ENCODE measurements at regions not wholly inside any gene's neighbourhood (a gene's known extent, or its start where the extent isn't known, plus 50 kb on each side); places are given as distances from the start of the nearest gene placed in this dataset.
"Not testable (repeated sequence)": the region's sequence is repeated elsewhere in the genome, so short reads cannot be mapped to it uniquely, and the experiment has no call there.

DNA sequence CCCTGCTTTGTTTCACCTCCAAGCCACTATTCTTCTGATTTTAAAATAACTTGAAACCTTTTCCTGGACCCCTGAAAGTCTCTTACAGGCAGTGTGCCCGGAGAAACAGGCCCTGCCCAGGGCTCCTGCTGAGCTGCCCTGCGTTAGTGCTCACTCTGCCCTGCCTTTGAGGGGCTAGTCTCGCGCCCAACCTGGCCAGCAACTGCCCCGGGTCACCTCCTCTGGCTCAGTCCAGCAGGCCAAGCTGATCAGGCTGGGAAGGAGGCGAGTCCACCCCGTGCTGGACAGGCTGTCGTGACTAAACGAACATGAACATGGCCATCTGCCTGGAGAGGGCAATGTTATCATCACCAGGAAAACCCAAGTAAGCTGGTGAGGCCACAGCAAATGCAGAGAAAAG lies 245.4 kb downstream of the ANKRD60 start:
- TF ChIP-seq MYC (IDR thresholded peaks at IDR 0.05; ENCODE audit: low read depth, low read length) (no peak), POLR2A (IDR thresholded peaks at IDR 0.05; ENCODE audit: extremely low read depth, insufficient read length) (no peak)
- TF ChIP-seq, protein P1, sequence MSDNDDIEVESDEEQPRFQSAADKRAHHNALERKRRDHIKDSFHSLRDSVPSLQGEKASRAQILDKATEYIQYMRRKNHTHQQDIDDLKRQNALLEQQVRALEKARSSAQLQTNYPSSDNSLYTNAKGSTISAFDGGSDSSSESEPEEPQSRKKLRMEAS (IDR thresholded peaks at IDR 0.05; ENCODE audit: low read depth, low read length), result no peak
- TF ChIP-seq, protein P2, sequence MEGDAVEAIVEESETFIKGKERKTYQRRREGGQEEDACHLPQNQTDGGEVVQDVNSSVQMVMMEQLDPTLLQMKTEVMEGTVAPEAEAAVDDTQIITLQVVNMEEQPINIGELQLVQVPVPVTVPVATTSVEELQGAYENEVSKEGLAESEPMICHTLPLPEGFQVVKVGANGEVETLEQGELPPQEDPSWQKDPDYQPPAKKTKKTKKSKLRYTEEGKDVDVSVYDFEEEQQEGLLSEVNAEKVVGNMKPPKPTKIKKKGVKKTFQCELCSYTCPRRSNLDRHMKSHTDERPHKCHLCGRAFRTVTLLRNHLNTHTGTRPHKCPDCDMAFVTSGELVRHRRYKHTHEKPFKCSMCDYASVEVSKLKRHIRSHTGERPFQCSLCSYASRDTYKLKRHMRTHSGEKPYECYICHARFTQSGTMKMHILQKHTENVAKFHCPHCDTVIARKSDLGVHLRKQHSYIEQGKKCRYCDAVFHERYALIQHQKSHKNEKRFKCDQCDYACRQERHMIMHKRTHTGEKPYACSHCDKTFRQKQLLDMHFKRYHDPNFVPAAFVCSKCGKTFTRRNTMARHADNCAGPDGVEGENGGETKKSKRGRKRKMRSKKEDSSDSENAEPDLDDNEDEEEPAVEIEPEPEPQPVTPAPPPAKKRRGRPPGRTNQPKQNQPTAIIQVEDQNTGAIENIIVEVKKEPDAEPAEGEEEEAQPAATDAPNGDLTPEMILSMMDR (IDR thresholded peaks at IDR 0.05; ENCODE audit: low read depth, low read length), result no peak
- H3K4me3 ChIP-seq (ENCODE audit: low read depth, low read length), result no peak overlapping the region
- no peak for DNase-seq (ENCODE audit: low read depth)

DNA sequence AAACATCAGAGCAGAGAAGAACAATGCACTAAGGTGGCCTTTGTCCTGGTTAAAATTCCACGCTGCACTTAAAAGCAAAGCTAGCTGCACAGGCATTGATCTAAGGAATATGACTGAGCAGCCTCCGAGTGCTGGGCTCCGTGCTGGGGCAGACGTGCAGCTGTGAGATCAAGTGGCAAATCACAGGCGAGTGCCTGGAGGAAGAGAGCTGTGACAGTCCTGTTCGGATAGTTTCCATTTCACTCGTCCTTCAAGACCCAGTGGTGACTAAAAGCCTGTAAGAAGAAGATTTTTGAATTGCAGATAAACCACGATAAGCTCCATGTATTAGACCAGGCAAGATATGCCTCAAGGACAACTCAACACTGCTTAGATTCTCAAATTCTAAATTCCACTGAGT lies 247.9 kb downstream of the ANKRD60 start:
- no peak for TF ChIP-seq POLR2A (IDR thresholded peaks at IDR 0.05; ENCODE audit: extremely low read depth, insufficient read length)
- TF ChIP-seq, protein P1 (IDR thresholded peaks at IDR 0.05; ENCODE audit: low read depth, low read length), result no peak
- no peak for TF ChIP-seq MYC (IDR thresholded peaks at IDR 0.05; ENCODE audit: low read depth, low read length)
- TF ChIP-seq, protein P2 (IDR thresholded peaks at IDR 0.05; ENCODE audit: low read depth, low read length), result no peak
- no peak for DNase-seq (ENCODE audit: low read depth)

DNA sequence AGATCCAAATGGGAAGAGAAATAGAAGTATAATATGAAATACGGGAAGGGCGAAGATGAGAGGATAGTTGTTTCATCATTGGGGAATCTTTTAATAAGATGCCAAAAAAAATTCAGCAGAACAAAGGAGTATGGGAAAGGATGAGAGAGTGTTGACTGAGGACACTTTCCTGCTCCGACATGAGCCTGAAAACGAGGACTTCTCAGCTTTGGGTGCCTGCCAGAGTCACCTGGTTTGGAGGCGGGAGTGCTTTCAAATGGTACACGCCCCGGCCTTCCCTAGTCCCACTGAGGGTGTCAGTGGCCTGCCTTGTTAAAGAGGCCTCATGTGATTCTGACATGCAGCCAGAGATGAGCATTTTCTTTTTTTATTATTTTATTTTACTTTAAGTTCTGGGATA lies 250.9 kb downstream of the ANKRD60 start:
- no peak overlapping the region for H3K4me3 ChIP-seq (ENCODE audit: low read depth, low read length)
- TF ChIP-seq MYC (IDR thresholded peaks at IDR 0.05; ENCODE audit: low read depth, low read length) (no peak), POLR2A (IDR thresholded peaks at IDR 0.05; ENCODE audit: extremely low read depth, insufficient read length) (no peak)
- TF ChIP-seq, protein P2 (IDR thresholded peaks at IDR 0.05; ENCODE audit: low read depth, low read length), result no peak
- TF ChIP-seq, protein P1 (IDR thresholded peaks at IDR 0.05; ENCODE audit: low read depth, low read length), result no peak
- no peak for DNase-seq (ENCODE audit: low read depth)

More for the DNA sequence above, 247.9 kb downstream of the ANKRD60 start:
- no peak overlapping the region for H3K4me3 ChIP-seq (ENCODE audit: low read depth, low read length)

DNA sequence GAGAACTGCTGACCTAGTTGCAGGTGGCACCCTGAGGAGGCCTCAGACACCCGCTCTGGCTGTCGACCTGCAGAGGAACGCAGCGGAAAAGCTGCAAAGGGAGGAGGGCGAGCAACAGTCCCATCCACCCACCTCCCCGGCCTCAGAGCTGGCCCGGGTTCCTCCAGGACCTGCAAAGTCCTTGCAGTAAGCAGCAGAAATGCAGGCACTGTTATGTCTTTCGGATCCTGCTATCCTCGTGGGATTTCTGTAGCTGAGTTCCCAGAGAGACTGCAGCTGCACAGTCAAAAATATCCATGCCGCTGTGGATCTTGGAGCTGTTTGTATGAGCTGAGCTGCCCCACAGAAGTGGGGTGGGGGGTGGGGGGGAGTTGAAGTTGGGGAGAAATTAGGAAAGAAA lies 251.3 kb downstream of the ANKRD60 start:
- TF ChIP-seq, protein P1 (IDR thresholded peaks at IDR 0.05; ENCODE audit: low read depth, low read length), result no peak
- TF ChIP-seq MYC (IDR thresholded peaks at IDR 0.05; ENCODE audit: low read depth, low read length) (no peak), POLR2A (IDR thresholded peaks at IDR 0.05; ENCODE audit: extremely low read depth, insufficient read length) (no peak)
- TF ChIP-seq, protein P2 (IDR thresholded peaks at IDR 0.05; ENCODE audit: low read depth, low read length), result no peak
- DNase-seq (ENCODE audit: low read depth), result no peak
- H3K4me3 ChIP-seq (ENCODE audit: low read depth, low read length), result no peak overlapping the region

DNA sequence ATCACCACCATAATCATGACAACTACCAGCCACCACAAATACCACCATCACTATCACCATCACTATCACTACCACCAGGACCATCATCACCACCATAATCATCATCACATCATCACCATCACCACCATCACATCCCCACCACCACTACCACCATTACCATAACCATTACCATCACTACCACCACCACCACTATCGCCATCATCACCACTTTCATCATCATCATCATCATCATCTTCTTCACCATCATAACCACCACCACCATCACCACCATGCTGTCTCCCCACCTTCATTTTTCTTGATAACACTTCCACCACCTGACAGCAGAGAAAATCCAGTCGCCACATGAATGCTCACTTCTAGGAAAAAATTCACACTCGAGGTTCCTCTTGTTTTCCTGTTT lies 253.6 kb downstream of the ANKRD60 start:
- no peak overlapping the region for H3K4me3 ChIP-seq (ENCODE audit: low read depth, low read length)
- DNase-seq (ENCODE audit: low read depth), result no peak
- TF ChIP-seq, protein P2 (IDR thresholded peaks at IDR 0.05; ENCODE audit: low read depth, low read length), result no peak
- TF ChIP-seq, protein P1 (IDR thresholded peaks at IDR 0.05; ENCODE audit: low read depth, low read length), result no peak
- TF ChIP-seq MYC (IDR thresholded peaks at IDR 0.05; ENCODE audit: low read depth, low read length) (no peak), POLR2A (IDR thresholded peaks at IDR 0.05; ENCODE audit: extremely low read depth, insufficient read length) (no peak)

DNA sequence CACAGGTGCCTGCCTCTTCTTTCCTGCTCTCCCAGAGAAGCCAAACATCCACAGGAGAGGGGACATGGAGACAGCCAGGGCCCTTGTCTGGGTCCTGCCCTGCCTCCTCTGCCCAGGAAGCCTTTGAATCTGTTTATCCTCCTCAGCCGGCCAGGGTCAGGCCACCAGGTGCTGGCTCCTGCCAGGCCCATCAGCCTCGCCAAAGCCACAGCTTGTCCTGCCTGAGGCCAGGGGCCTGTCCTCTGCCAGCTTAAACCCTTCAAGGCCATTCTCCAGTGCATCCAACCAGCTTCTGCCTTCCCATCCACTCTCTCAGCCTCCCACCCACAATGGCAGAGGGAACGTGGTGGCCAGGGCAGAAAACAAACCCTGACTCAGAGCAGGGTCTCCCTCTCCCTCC lies 254.6 kb downstream of the ANKRD60 start:
- TF ChIP-seq, protein P1 (IDR thresholded peaks at IDR 0.05; ENCODE audit: low read depth, low read length), result no peak
- TF ChIP-seq POLR2A (IDR thresholded peaks at IDR 0.05; ENCODE audit: extremely low read depth, insufficient read length), result no peak
- no peak for TF ChIP-seq MYC (IDR thresholded peaks at IDR 0.05; ENCODE audit: low read depth, low read length)
- TF ChIP-seq, protein P2 (IDR thresholded peaks at IDR 0.05; ENCODE audit: low read depth, low read length), result no peak
- H3K4me3 ChIP-seq (ENCODE audit: low read depth, low read length), result no peak overlapping the region
- DNase-seq (ENCODE audit: low read depth), result no peak

DNA sequence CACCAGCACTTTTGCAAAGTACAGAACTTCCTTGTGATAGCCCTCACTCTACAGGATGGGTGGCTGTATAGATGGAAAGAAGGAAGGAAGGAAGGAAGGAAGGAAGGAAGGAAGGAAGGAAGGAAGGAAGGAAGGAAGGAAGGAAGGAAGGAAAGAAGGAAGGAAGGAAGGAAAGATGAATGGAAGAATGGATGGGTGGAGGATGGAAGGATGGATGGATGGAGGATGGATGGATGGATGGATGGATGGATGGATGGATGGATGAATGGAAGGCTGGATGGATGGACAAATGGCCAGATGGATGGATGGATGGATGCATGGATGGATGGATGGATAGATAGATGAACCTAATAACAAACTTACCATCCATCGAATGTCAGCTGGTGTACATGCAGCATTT lies 256.9 kb downstream of the ANKRD60 start:
- not testable (repeated sequence) for H3K4me3 ChIP-seq (ENCODE audit: low read depth, low read length); DNase-seq (ENCODE audit: low read depth)

All from NB4 (cell line).